Keratinocyte (primary cell): ENCODE measurements at regions not wholly inside any gene's neighbourhood (a gene's known extent, or its start where the extent isn't known, plus 50 kb on each side); places are given as distances from the start of the nearest gene placed in this dataset.

Experiments
- DNase-seq: peaks from one replicate; pipeline ENCODE4 v3.0.0-alpha.2; 2011; ENCODE audit warnings: low read depth, missing footprints, low spot score
- FAIRE-seq: peaks from 2 replicates; lab custom pipeline; 2011; peaks lifted over from hg19 to GRCh38; lab: Jason Lieb, UNC
- H2AFZ ChIP-seq: 2 replicates; pipeline ENCODE4 v1.6.0; 2012; ENCODE audit warnings: low read length, control low read depth, inconsistent platforms; ENCODE audit not compliant: control insufficient read depth
- H3K27ac ChIP-seq: 2 replicates; pipeline ENCODE4 v1.5.1; 2011; ENCODE audit warnings: low read length; ENCODE audit not compliant: control insufficient read depth, insufficient read depth
- H3K27me3 ChIP-seq: 3 replicates; pipeline ENCODE4 v1.6.0; 2011; ENCODE audit warnings: low read length; ENCODE audit not compliant: control insufficient read depth, insufficient read depth; ENCODE audit errors: extremely low read depth
- H3K36me3 ChIP-seq, 2 experiments: 2 replicates in 1 of 2; 3 replicates in 1 of 2; pipeline ENCODE4 v1.5.1; 2011; ENCODE audit warnings: low read length in 2 of 2, mild to moderate bottlenecking in 1 of 2; ENCODE audit not compliant: control insufficient read depth in 2 of 2, insufficient read depth in 2 of 2; ENCODE audit errors: extremely low read depth in 1 of 2
- H3K4me1 ChIP-seq: 3 replicates; pipeline ENCODE4 v1.5.1; 2011; ENCODE audit warnings: low read length; ENCODE audit not compliant: control insufficient read depth, insufficient read depth; ENCODE audit errors: extremely low read depth
- H3K4me2 ChIP-seq: 3 replicates; pipeline ENCODE4 v1.6.0; 2011; ENCODE audit warnings: low read depth, low read length; ENCODE audit not compliant: control insufficient read depth, insufficient read depth; ENCODE audit errors: extremely low read depth
- H3K4me3 ChIP-seq, 3 experiments: fragments of 200-600 bp in 1 of 3; sonication (generic) in 1 of 3; 2 replicates in 2 of 3; 3 replicates in 1 of 3; pipeline ENCODE4 v1.5.1; 2011 to 2016; ENCODE audit warnings: low read length in 3 of 3, mild to moderate bottlenecking in 3 of 3, control low read depth in 2 of 3, inconsistent platforms in 1 of 3, low read depth in 1 of 3, mixed read lengths in 1 of 3, mixed run types in 1 of 3, moderate library complexity in 1 of 3; ENCODE audit not compliant: control insufficient read depth in 2 of 3, insufficient read depth in 2 of 3; ENCODE audit errors: extremely low read depth in 1 of 3
- H3K79me2 ChIP-seq: 2 replicates; pipeline ENCODE4 v1.6.0; 2012; ENCODE audit warnings: low read length; ENCODE audit not compliant: control insufficient read depth, insufficient read depth
- H3K9ac ChIP-seq: 3 replicates; pipeline ENCODE4 v1.6.0; 2011; ENCODE audit warnings: low read length; ENCODE audit not compliant: control insufficient read depth, insufficient read depth; ENCODE audit errors: extremely low read depth
- H3K9me1 ChIP-seq: 3 replicates; pipeline ENCODE4 v1.6.0; 2011; ENCODE audit warnings: low read length; ENCODE audit not compliant: control insufficient read depth, insufficient read depth; ENCODE audit errors: extremely low read depth
- H3K9me3 ChIP-seq: 2 replicates; pipeline ENCODE4 v1.5.1; 2012; ENCODE audit warnings: low read depth, low read length; ENCODE audit not compliant: control insufficient read depth
- H4K20me1 ChIP-seq: 3 replicates; pipeline ENCODE4 v1.6.0; 2011; ENCODE audit warnings: low read length; ENCODE audit not compliant: control insufficient read depth, insufficient read depth; ENCODE audit errors: extremely low read depth
- CTCF ChIP-seq, 3 experiments: IDR thresholded peaks in 1 of 3; conservative IDR thresholded peaks in 1 of 3; optimal IDR thresholded peaks in 1 of 3; 2 replicates in 2 of 3; 3 replicates in 1 of 3; pipeline versions ENCODE3 to v1.5.1; 2011; ENCODE audit warnings: low read length in 3 of 3, mild to moderate bottlenecking in 3 of 3, moderate library complexity in 2 of 3, control low read depth in 1 of 3, inconsistent platforms in 1 of 3; ENCODE audit not compliant: insufficient read depth in 2 of 3; ENCODE audit errors: extremely low read depth in 1 of 3
- EZH2 ChIP-seq: IDR thresholded peaks from one replicate; pipeline ENCODE4 v1.6.1; 2012; ENCODE audit warnings: inconsistent platforms, mild to moderate bottlenecking, low read length, moderate library complexity
- dilution Hi-C: fragments of 300-500 bp; cut with MboI; formaldehyde crosslinking; loops from one replicate; pipeline ENCODE4 v1.7.0; 2020; ENCODE audit warnings: low sequenced_read_pairs; ENCODE audit not compliant: extremely low pct_ligation_motif_present

- Histone ChIP-seq H3K36me3 (no peaks in the 10 kb centered on the region), H4K20me1 (no peaks in the 10 kb centered on the region), H2AFZ (no peak overlapping the region), H3K4me3 (no peak overlapping the region), H3K27me3 (no peaks in the 10 kb centered on the region), H3K27ac (no peak overlapping the region), H3K4me1 (no peaks in the 10 kb centered on the region), H3K9ac (no peak overlapping the region), H3K9me1 (no peaks in the 10 kb centered on the region), H3K9me3 (no peaks in the 10 kb centered on the region), H3K4me2 (no peak overlapping the region), H3K79me2 (no peaks in the 10 kb centered on the region)
- FAIRE-seq (no peak), DNase-seq (no peak)
- TF ChIP-seq EZH2 (no peak), CTCF (optimal IDR thresholded peaks at IDR 0.05 in 1 of 3, IDR thresholded peaks at IDR 0.05 in 1 of 3, conservative IDR thresholded peaks at IDR 0.05 in 1 of 3; ENCODE audit: extremely low read depth in 1 of 3, insufficient read depth in 2 of 3, low read length in 3 of 3) (no peak)
- dilution Hi-C loops, result no loop called here
Measured at GRCh38 chr9:84598921-84599636, 70.5 kb upstream of the NTRK2 start.

GRCh38 chr9:84600739-84601138 is 68.8 kb upstream of the NTRK2 start:
- Histone ChIP-seq H3K9ac (no peak overlapping the region), H3K79me2 (no peaks in the 10 kb centered on the region), H3K27ac (no peak overlapping the region), H2AFZ (no peak overlapping the region), H3K4me3 (no peak overlapping the region), H3K27me3 (no peaks in the 10 kb centered on the region), H3K9me1 (no peaks in the 10 kb centered on the region), H3K4me1 (no peaks in the 10 kb centered on the region), H3K36me3 (no peaks in the 10 kb centered on the region), H4K20me1 (no peaks in the 10 kb centered on the region), H3K9me3 (no peaks in the 10 kb centered on the region), H3K4me2 (no peak overlapping the region)
- DNase-seq (no peak), FAIRE-seq (no peak)
- TF ChIP-seq CTCF (optimal IDR thresholded peaks at IDR 0.05 in 1 of 3, IDR thresholded peaks at IDR 0.05 in 1 of 3, conservative IDR thresholded peaks at IDR 0.05 in 1 of 3; ENCODE audit: extremely low read depth in 1 of 3, insufficient read depth in 2 of 3, low read length in 3 of 3) (no peak), EZH2 (no peak)
- dilution Hi-C loops, result no loop called here
